GM18858 (cell line): ENCODE measurements at regions not wholly inside any gene's neighbourhood (a gene's known extent, or its start where the extent isn't known, plus 50 kb on each side); places are given as distances from the start of the nearest gene placed in this dataset.

Experiments
- ATAC-seq: cut with Tn5 transposase; IDR thresholded peaks from one replicate; pipeline ENCODE4 v1.9.1; 2021; ENCODE audit not compliant: unreplicated experiment

GRCh38 chr9:129368444-129368978 is 190.4 kb upstream of the IER5L start:
- ATAC-seq = no peak

- no peak for ATAC-seq
These were observed 189.2 kb upstream of the IER5L start for GRCh38 chr9:129367287-129367686.

- ATAC-seq = no peak
These were observed 187.1 kb upstream of the IER5L start for GRCh38 chr9:129365196-129365595.

GRCh38 chr9:129363216-129363873 is 185.3 kb upstream of the IER5L start:
- no peak for ATAC-seq

GRCh38 chr9:129362287-129363000 is 184.4 kb upstream of the IER5L start:
- no peak for ATAC-seq

GRCh38 chr9:129361196-129361595 is 183.1 kb upstream of the IER5L start:
- ATAC-seq = no peak

- ATAC-seq = no peak
These were observed 182.0 kb upstream of the IER5L start for GRCh38 chr9:129359916-129360536.

- ATAC-seq = no peak
These were observed 181.2 kb upstream of the IER5L start for GRCh38 chr9:129359162-129359811.

GRCh38 chr9:129358621-129359154 is 180.6 kb upstream of the IER5L start:
- no peak for ATAC-seq

GRCh38 chr9:129357773-129358245 is 179.7 kb upstream of the IER5L start:
- no peak for ATAC-seq

GRCh38 chr9:129356871-129357772 is 179.1 kb upstream of the IER5L start:
- ATAC-seq = no peak

GRCh38 chr9:129355631-129356030 is 177.6 kb upstream of the IER5L start:
- ATAC-seq = no peak

GRCh38 chr9:129354498-129354897 is 176.4 kb upstream of the IER5L start:
- no peak for ATAC-seq

GRCh38 chr9:129353697-129354336 is 175.8 kb upstream of the IER5L start:
- ATAC-seq = no peak

- no peak for ATAC-seq
These were observed 174.2 kb upstream of the IER5L start for GRCh38 chr9:129352146-129352865.

- ATAC-seq = no peak
These were observed 173.6 kb upstream of the IER5L start for GRCh38 chr9:129351642-129352145.

- no peak for ATAC-seq
These were observed 173.1 kb upstream of the IER5L start for GRCh38 chr9:129351058-129351641.
